GM12872 (cell line): ENCODE measurements at regions not wholly inside any gene's neighbourhood (a gene's known extent, or its start where the extent isn't known, plus 50 kb on each side); places are given as distances from the start of the nearest gene placed in this dataset.

Experiments
- CTCF ChIP-seq: IDR thresholded peaks from 3 replicates; pipeline ENCODE4 v1.5.1; 2011; ENCODE audit warnings: low read depth, mild to moderate bottlenecking, low read length, moderate library complexity; ENCODE audit not compliant: insufficient read depth

- no peak for TF ChIP-seq CTCF
These were observed 128.0 kb upstream of the SLC4A4 start for GRCh38 chr4:71210823-71211222.

GRCh38 chr4:71211748-71212147 lies 127.1 kb upstream of the SLC4A4 start:
- TF ChIP-seq CTCF = no peak

- TF ChIP-seq CTCF = no peak
These were observed 126.6 kb upstream of the SLC4A4 start for GRCh38 chr4:71212216-71212615.

- TF ChIP-seq CTCF = no peak
These were observed 124.2 kb upstream of the SLC4A4 start for GRCh38 chr4:71214578-71214977.

GRCh38 chr4:71216316-71216959 lies 122.4 kb upstream of the SLC4A4 start:
- no peak for TF ChIP-seq CTCF

GRCh38 chr4:71217688-71218087 lies 121.1 kb upstream of the SLC4A4 start:
- TF ChIP-seq CTCF = no peak

- no peak for TF ChIP-seq CTCF
These were observed 117.0 kb upstream of the SLC4A4 start for GRCh38 chr4:71221510-71222466.
